Stimulated activated CD8-positive, alpha-beta memory T cell treated with anti-CD3 and anti-CD28 coated beads, Interleukin-12 subunit alpha, Interleukin-12 subunit beta, amount 100 ng/mL, for 1 hour (primary cell): ENCODE measurements at regions not wholly inside any gene's neighbourhood (a gene's known extent, or its start where the extent isn't known, plus 50 kb on each side); places are given as distances from the start of the nearest gene placed in this dataset.
A peak's percentile ranks its signal among the peaks of the same experiment; 100 is the strongest.
"Not testable (repeated sequence)": the region's sequence is repeated elsewhere in the genome, so short reads cannot be mapped to it uniquely, and the experiment has no call there.

Experiments used
- DNase-seq: peaks from one replicate; pipeline ENCODE4 v3.0.0-alpha.2; 2020; ENCODE audit warnings: low read depth

DNA sequence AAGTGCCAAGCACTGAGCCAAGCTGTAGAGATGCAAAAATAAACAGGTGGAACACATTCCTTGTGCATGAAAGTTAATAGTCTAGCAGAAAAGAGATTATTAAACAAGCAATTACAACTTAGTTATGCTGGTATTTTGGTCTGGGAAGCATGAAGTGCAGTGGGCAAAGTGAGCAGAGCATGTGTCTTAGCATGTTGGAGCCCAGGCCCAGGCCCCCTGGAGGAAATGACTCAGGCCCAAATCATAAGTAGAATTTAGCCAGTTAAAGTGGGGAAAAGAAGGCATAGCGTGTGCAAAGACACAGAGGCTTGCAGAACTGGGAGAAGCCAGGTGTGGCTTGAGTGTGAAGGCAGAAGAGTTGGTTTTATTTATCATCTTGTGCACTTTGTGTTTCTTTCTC is 163.8 kb upstream of the ATP11B start:
- no peak for DNase-seq

GRCh38 chr3:182631183-182632076 is 161.9 kb upstream of the ATP11B start:
- DNase-seq: no peak

GRCh38 chr3:182632077-182632393 is 161.3 kb upstream of the ATP11B start:
- no peak for DNase-seq

GRCh38 chr3:182633186-182633585 is 160.1 kb upstream of the ATP11B start:
- no peak for DNase-seq

- DNase-seq: no peak
Observed at GRCh38 chr3:182636646-182637045, 156.7 kb upstream of the ATP11B start.

DNA sequence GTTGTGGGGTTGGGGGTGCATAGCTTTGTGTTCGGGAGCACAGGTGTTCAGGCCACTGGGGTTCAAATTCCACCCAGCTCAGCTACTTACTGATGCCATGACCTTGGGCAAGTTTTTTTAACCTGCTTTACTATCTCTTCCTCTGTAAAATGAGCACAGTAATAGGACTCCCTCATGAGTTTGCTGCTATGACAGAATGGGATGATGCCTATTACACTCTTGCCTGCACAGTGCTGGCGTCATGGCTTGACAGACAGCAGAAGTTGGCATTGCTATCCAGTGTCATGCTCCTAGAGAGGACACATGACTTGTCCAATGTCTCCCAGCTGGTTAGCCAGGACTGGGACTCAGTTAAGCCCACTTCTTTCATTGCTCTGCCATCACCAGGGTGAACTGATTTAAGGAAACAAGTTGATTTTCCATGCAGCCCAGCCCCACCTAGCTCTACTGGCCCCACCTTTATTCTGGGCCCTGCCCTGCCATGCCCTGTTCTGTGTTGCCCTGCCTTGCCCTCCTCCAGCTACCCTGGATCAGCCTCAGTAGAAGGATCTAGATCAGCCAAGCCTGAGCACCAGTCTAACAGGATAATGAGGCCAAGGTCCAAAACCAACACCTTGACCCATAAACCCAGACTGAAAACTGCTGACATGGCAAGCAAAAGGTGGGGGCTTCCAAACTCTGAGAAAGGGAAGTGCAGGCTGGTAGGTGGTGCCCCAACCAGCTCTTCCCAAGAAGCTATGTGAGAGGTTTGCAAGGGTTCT is 155.8 kb upstream of the ATP11B start:
- no peak for DNase-seq

DNA sequence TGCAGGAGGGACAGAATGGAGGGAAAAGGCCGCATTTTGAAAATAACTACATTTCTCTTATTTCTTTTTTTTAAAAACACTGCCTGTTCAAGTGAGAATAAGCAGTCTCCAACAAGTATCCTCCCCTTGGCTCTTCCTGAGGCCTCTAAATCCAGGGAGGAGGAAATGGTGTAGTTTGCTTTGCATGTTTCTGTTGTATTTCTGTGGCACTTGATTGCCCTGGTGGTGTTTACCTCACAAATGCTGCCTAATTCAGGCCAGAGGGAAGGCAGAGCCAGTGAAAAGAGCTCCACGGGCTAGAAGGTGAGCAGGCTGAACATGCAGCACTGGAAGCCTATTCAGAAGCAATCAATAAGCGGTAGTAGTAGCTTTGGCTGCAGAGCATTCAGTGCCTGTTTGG is 149.3 kb upstream of the ATP11B start:
- DNase-seq: no peak

DNA sequence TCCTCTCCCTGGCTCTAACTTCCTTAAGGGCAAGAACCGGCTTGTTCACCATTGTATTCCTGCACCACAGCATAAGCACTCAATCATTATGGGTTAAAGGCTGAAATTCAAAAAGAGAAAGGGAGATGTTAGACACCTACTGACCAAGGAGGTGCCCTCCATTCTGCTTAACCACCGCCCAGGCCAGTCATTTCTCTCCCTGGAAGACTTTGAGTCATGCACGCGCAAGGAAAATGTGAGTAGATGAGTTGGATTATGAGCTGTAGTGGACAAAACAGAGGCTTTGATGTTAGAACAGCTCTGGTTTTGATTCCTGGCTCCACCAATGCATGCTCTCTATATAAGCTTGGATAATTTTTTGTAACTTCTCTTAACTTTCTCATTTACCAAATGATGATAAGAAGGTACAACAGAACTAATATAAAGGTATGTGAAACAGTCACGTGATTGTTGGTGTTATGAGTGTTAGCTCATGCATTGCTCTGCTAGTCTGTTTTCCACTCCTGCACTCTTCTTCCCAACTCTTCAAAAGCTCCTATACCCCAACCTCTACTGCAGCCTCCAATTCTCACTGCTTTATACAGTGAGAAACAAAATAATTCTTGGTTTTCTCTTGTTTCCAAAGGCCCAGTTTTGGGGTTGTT is 148.4 kb upstream of the ATP11B start:
- DNase-seq: no peak

DNA sequence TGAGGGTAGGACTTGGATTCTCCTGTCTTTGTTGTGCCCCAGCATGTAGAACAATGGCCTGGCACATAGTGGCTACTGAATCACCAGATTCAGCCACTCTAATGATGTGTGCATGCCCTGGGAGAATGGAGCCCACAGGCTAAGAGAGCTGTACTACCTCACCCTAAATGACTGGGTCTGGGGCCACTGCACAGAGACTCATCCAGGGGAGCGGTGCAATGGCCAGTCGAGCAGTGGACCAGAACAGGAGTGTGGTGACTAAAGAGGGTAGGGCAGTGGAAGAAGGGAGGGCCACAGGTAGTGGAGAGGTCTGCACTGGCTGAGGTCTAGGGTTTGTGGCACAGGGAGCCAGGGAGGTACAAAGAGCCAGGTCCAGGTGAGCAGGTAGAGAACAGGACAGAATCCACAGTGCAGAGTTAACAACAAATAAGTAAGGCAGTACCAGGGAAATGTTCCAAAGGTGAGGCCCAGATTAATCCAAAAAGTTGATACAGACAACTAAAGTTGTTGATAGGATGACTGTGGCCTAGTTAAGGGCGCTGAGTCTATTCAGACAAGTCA is 142.7 kb upstream of the ATP11B start:
- DNase-seq: no peak

DNA sequence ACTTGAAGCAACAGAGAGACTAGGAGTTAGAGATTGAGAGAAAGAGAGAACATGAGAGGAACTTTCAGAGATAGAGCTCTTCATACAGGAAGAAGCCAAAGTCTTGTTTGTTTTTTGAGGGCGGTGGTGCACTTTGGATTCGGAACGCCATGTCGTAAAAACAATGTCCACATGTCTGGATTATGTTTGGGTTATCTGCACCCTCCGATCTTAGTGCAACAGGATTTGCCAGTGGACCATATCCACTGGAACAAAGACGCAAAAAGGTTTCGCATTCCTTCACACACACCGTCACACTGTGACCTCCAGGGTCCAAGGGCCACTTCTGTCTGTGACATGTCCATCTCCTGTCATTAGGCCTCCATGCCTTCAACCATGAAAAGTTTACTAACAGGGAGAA is 141.8 kb upstream of the ATP11B start:
- no peak for DNase-seq

DNA sequence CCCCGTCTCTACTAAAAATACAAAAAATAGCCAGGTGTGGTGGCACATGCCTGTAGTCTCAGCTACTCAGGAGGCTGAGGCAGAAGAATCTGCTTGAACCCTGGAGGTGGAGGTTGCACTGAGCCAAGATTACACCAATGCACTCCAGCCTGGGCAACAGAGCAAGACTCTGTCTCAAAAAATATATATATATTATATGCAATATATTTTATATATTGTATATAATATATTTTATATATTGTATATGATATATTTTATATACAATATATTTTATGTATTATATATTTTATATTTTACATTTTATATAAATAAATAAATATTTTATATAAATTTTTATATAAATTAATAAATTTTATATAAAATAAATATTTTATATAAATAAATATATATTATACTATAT is 140.2 kb upstream of the ATP11B start:
- not testable (repeated sequence) for DNase-seq

DNA sequence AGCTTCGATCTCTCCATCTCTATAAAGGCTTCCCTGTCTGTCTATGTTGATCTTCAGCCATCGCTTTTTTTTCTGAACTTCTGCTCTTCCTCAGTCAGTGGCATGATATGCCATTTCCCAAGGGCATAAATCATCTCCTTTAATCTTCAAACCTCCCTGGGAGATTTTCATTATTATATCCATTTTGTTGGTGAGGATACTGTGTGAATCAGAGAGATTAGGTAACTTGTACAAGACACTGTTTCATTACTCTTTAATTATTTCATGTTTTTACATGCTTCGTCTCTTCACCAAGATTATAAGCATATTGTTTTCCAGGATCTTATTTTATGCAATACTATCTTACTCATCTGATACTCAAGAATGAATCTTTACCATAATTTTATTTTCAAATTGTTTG is 124.8 kb upstream of the ATP11B start:
- DNase-seq: no peak

DNA sequence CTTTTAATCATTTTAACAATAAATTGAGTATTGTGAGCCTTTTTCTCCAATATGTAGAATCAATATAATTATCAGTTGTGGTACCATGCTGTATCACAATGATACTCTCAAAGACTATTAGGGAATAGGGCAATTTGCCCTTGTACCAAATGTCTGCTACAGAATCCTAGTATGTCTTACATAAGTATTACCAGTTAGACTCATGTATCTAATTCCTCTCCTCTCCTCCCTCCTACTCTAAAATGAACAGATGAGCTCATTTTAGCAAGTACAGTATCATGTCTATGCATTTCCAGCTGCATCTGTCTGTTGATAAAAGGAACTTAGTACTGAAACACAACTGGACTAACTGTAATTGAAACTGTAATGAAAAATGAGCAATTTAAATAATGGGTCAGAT is 124.3 kb upstream of the ATP11B start:
- no peak for DNase-seq

DNA sequence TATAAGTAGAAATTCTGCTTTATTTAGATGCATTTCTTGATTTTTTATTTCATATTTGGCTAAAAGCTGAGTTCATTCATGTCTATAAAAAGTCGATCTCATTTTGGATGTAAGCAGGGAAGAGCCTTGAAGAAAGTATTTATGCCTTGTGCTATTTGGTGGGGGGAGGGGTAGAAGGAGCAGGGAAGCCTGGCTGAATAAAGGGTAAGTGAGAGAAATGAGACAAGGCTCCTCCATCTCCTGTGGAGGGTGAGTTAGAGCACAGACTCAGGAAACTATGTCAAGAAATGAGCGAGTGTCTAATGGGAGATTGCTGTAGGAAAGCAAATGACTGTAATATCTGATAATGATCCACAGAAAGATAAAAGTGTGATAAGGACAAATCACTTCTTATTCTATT is 121.8 kb upstream of the ATP11B start:
- no peak for DNase-seq

- no peak for DNase-seq
Observed at GRCh38 chr3:182671942-182672341, 121.4 kb upstream of the ATP11B start.

DNA sequence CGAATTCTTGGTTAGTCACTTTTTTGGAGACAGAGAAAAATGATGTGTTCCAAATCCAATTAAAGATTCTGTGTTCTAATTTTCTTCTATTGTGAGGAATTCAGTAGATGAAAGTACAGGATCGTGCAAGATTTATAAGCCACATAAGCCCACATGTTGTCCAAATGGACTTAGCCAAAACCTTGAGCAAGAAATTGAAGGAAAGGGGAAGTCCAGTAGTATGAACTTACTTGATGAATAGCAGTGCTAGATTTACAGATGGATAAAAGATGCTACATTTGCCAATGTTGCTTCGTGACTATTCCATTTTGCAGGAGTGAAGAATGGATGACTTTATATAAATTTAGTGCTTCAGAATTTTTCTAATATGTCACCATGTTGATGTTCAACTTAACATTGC is 120.0 kb upstream of the ATP11B start:
- no peak for DNase-seq

DNA sequence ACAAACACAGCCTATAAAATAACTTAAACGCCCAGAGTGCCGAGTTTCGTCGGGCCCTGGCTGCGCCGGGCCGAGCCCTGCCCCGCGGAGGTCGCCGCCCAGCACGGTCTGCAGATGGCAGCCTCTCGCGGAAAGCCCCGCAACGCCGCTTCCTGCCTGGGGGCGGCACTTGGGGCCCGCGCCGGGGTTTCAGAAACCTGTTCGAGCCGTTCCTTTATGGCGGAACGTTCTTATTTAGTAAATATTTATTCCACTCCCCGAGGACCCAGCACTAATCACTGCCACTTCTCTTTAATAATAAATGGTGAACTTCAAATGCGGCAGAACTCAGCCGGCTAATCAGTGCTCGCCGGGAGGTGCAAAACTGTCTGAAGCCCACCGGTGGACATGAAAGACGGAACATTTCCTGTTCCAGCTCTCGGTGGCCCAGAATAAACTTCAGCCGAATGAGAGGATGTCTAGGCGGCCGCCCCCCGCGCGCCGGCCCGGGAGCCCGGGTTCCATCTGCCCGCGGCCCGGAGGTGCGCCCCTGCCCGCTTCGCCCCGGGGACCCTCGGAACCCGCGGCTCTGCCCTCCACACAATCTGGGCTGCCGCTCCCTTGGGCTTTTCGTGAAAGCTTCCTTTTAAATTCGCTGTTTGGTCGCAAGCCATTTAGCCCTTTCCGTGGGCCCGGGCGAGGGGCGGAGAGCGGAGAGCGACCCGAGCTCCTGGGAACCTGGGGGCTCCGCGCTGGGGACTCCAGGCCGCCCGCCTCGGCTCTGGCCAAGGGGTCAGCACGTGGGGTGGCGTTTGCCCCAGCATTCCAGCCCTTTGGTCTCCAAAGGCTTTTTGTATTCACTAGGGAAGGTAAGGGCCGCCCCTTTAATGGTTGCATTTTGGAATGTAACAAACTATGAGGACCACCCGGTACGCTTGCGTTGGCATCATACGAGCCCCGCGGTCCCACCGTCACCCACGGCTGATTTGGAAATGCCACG is 110.8 kb upstream of the ATP11B start:
- peak; percentile 37 for DNase-seq

- DNase-seq: peak; percentile 23
Observed at GRCh38 chr3:182683453-182683852, 109.9 kb upstream of the ATP11B start.

DNA sequence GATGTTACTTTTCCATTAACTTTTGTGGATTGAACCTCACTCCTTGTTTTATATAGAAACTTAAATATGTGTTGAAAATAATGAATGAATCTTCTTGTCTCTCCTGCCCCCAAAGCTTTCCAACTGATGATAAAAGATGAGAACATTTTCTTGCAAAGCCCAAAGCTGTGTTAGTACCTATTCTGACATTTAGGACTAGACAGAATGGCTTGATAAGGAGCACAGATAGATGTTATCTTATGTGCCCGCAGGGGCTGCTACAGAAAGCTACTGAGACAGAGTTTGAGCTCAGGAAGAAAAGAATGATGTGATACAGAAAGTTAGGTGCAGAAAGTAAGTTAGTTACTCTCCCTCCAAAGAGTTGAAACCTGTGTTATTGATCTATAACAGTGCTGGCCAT is 109.4 kb upstream of the ATP11B start:
- no peak for DNase-seq

DNA sequence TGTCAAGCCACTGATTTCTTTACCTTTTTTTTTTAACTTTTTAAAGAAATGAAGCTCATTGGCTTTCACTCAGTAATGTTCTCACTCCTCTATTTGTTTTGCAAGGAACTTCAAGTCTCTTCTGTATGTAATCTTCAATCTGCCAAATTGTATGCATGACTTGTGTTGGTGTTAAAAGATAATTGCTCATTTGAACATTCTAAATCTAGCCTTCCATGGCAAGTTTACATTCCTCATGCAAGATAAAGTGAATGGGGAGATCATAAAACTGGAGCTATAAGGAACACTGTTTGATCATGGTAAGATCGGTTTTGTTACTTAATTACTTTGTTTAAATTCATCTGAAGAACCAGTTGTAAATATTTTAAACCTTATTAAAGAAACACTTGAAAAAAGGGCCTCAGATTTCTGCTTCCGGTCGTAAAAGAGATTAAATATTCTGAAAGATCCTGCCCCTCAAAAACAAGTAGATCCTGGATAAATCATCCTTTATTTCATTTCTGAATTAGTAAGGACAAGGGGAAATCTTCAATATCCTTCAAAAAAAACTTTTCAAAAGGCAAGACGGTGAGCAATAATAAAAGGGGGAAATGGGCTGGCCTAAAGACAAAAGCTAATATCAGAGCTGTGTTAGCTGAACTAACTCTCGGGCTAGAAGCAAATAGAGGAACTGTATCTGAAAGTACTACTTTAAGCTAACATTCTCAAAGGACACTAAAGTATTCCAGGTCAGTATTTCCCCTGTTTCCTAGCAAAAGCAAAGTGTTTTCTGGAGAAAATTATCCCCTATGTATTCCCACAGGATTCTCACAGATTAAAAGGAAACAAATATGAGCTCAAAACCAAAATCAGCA is 107.0 kb upstream of the ATP11B start:
- DNase-seq: no peak

DNA sequence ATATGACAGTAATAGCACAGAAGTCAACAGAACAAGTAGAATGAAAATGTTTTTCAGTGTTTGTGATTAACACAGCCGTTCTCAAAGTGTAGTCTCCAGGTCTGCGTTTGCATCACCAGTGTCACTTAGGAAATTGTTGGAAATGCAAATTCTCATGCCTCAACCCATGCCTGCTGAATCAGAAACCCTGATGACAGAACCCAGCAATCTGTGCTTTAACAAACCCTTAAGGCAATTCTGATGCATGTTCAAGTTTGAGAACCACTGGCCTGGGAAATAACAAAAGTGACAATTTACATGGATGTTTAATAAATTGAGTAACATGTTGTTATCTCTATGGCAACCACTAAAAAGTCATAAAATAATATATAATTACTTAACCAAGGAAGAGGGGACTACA is 103.1 kb upstream of the ATP11B start:
- DNase-seq: no peak
